HUES48 (cell line): ENCODE measurements at regions not wholly inside any gene's neighbourhood (a gene's known extent, or its start where the extent isn't known, plus 50 kb on each side); places are given as distances from the start of the nearest gene placed in this dataset.

Source experiments
- H3K27ac ChIP-seq: one replicate; pipeline ENCODE4 v1.7.0; 2013; ENCODE audit warnings: low read depth, low read length, inconsistent platforms
- H3K27me3 ChIP-seq: 2 replicates; pipeline ENCODE4 v1.6.1; 2013; ENCODE audit warnings: mild to moderate bottlenecking, low read length; ENCODE audit not compliant: control insufficient read depth, insufficient read depth
- H3K36me3 ChIP-seq: 2 replicates; pipeline ENCODE4 v1.6.1; 2013; ENCODE audit warnings: low read length; ENCODE audit not compliant: control insufficient read depth, insufficient read depth
- H3K4me1 ChIP-seq: 2 replicates; pipeline ENCODE4 v1.6.1; 2013; ENCODE audit warnings: mild to moderate bottlenecking, low read length; ENCODE audit not compliant: control insufficient read depth, insufficient read depth
- H3K4me3 ChIP-seq: 2 replicates; pipeline ENCODE4 v1.5.1; 2013; ENCODE audit warnings: mild to moderate bottlenecking, low read depth, low read length
- H3K9ac ChIP-seq: 2 replicates; pipeline ENCODE4 v1.6.1; 2013; ENCODE audit warnings: mild to moderate bottlenecking, low read depth, low read length, moderate library complexity
- H3K9me3 ChIP-seq: 2 replicates; pipeline ENCODE4 v1.6.1; 2013; ENCODE audit warnings: low read length; ENCODE audit not compliant: control insufficient read depth, insufficient read depth

DNA sequence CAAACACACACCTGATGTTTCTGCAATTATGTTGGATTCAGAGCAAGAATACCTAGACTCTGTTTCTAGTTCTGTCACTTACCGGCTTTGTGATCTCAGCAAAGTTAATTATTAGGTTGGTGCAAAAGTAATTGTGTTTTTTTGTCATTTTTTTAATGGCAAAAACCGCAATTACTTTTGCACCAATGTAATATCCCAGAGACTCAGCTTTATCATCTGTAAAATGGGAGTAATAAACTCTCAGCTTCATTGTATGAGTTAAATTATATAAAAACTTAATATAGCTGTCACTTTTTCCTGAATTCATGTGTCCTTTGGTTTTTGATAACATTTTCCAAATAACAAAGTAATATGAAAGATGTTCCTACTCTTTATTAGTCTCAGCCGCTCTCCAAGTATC, 251.7 kb downstream of the TRIB2 start:
- no peaks in the 10 kb centered on the region for H3K36me3 ChIP-seq
- H3K4me1 ChIP-seq = no peaks in the 10 kb centered on the region
- H3K9ac ChIP-seq = no peak overlapping the region
- no peaks in the 10 kb centered on the region for H3K27me3 ChIP-seq
- no peak overlapping the region for H3K4me3 ChIP-seq
- H3K27ac ChIP-seq = no peak overlapping the region
- H3K9me3 ChIP-seq = no peaks in the 10 kb centered on the region

DNA sequence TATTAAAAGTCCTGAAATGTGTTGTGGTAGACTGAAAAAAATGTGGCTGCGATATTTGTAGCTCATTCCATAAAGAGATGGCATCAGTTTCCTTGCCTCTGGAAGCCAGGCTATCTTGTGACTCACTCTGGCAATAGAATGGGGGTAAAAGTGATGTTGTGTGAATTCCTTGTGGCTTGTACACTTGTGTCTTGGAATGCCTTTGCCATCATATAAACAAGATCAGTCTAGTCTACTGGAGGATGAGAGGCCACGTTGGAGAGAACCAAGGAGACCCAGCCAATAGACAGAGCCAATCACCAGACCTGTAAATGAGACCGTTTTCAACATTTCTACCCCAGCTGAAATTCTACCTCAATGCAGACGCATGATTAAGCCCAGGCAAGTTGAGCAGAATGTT, 254.1 kb downstream of the TRIB2 start:
- Histone ChIP-seq H3K27me3 (no peaks in the 10 kb centered on the region), H3K27ac (no peak overlapping the region), H3K4me3 (no peak overlapping the region), H3K36me3 (no peaks in the 10 kb centered on the region), H3K4me1 (no peaks in the 10 kb centered on the region), H3K9ac (no peak overlapping the region), H3K9me3 (no peaks in the 10 kb centered on the region)

DNA sequence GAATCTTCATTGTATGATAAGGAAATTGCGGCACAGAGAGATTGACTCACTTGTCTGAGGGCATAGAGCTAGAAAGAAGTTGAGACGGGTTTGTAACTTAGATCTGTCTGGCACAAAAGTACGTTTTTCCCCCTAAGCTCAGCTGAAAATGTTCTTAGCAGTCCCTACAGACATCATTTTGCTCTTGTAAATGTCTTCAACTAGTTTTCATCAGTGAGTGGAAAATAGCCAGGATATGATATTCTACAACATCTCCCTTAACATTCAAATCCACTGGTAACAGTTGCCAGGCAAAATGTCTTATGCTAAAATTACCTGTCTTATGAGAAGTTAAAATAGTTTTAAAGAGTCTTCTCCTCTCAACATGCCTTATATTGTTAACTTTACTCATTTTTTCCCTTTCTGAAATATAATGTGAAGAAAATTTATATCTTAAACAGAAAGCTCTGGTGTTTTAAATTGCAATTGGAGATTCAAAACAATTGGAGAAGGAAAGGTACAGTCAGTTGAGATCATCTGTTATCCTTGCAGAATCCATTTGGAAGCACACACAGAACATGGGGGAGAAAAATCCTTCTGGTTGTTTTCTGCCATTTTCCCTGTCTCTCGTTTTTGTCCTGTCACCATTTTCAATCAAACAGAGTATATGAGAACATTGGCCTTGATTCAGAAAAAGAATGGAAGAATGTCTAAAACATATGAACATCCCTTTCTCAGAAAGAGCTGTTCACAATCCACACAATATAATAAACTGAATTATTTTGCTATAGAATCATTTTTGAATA, 255.0 kb downstream of the TRIB2 start:
- H3K27ac ChIP-seq = no peak overlapping the region
- H3K4me1 ChIP-seq = no peaks in the 10 kb centered on the region
- H3K36me3 ChIP-seq = no peaks in the 10 kb centered on the region
- H3K9me3 ChIP-seq = no peaks in the 10 kb centered on the region
- H3K9ac ChIP-seq = no peak overlapping the region
- H3K4me3 ChIP-seq = no peak overlapping the region
- no peaks in the 10 kb centered on the region for H3K27me3 ChIP-seq

DNA sequence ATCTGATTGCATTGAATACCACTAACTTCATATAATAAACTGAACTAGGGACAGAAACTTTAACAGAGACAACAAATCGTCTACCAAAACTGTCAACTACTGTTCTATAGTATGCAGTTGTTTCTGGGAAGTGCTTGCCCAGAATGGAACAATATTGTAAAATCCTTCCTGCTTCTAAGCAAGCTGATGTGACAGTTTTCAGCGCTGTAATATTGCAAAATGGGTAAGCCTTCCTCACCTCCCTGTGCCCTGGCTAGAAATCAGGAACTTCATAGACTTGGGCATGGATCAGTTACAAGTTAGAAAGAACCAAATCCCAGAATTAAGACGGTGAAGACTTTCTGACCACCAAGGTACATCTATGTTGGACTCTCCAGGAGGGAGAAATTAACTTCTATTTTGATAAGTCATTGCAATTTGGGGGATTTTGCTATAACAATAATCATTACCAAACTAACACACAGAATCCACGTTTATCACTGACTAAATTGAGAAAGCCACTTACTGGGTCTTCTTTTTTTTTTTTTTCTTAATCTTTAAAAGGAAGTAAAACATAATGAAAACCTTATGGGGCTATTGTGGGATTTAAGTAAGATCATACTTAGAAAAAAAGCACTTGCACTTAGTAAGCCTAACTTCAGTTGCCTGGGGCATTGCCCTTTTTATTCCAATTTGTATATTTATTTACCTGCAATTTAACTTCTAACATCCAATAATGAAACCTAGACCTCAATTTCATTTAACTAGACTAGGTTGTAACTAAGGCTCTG, 261.5 kb downstream of the TRIB2 start:
- Histone ChIP-seq H3K4me3 (no peak overlapping the region), H3K4me1 (peaks cover 15% of the 10 kb centered on the region; the same call in 1 of the 2 replicates), H3K27ac (no peak overlapping the region), H3K36me3 (no peaks in the 10 kb centered on the region), H3K27me3 (no peaks in the 10 kb centered on the region), H3K9me3 (no peaks in the 10 kb centered on the region), H3K9ac (no peak overlapping the region)

DNA sequence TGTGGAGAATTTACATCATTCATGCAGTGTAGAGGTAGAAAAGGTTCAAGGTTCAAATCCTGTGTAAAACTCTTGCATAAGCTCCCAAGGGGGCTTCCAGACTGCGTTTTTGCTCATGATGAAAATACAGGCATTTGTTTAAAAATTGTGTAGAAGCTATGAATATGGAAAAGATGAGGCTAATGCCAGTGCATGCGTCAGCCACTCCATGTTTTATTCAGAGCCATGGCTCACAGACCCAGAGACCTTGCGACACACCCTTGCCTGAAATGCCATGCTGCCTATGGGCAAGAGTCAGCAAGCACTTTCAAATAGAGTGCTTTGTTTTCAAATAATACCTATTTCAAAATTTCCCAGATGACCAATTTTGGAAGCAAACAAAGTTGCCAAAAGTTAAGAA, 262.3 kb downstream of the TRIB2 start:
- no peak overlapping the region for H3K27ac ChIP-seq
- no peaks in the 10 kb centered on the region for H3K36me3 ChIP-seq
- no peaks in the 10 kb centered on the region for H3K9me3 ChIP-seq
- no peaks in the 10 kb centered on the region for H3K27me3 ChIP-seq
- no peak overlapping the region for H3K9ac ChIP-seq
- H3K4me3 ChIP-seq = no peak overlapping the region
- peaks cover 15% of the 10 kb centered on the region; the same call in 1 of the 2 replicates for H3K4me1 ChIP-seq

DNA sequence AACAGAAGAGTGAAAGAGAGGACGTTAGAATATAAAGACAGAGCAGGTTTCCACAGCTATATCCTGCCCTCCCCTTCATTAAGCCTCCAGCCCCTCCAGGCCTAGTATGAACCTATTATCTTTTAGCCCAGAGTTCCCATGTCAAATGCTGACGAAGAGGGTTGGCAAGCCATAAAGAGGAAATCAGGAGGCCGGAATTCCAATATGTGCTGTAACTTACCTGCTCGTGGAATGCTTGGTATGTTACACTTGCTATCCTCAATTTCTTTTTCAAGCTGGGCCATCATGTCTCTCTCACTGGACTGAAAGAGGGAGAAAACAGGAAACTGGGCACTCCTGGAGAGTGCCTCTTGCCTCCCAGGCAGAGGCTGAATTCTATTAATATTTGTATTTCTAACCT, 264.1 kb downstream of the TRIB2 start:
- Histone ChIP-seq H3K4me3 (no peak overlapping the region), H3K36me3 (no peaks in the 10 kb centered on the region), H3K27ac (no peak overlapping the region), H3K9me3 (no peaks in the 10 kb centered on the region), H3K9ac (no peak overlapping the region), H3K4me1 (peaks cover 15% of the 10 kb centered on the region; the same call in 1 of the 2 replicates), H3K27me3 (no peaks in the 10 kb centered on the region)

DNA sequence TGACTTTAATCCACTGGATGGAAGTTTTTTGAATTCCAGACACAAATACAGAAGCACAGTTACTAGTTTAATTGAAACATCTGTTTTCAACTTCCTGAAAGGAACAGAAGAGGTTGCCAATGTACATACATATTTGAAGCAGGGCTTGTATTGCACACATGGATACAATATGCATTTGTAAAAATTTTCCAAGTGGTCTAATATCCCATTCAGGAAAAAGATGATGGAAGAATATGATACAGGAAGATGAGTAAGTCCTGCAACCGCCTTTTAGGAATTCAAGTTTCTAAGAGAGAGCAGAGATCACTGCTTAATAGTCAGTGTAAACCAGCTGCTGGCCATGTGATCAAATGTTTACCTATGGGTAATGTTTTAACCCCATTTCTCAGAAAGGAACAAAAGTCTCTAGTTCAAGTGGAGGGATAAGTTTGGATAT, 265.4 kb downstream of the TRIB2 start:
- Histone ChIP-seq H3K27ac (no peak overlapping the region), H3K9me3 (no peaks in the 10 kb centered on the region), H3K4me3 (no peak overlapping the region), H3K36me3 (no peaks in the 10 kb centered on the region), H3K27me3 (no peaks in the 10 kb centered on the region), H3K4me1 (peaks cover 15% of the 10 kb centered on the region; the same call in 1 of the 2 replicates), H3K9ac (no peak overlapping the region)

DNA sequence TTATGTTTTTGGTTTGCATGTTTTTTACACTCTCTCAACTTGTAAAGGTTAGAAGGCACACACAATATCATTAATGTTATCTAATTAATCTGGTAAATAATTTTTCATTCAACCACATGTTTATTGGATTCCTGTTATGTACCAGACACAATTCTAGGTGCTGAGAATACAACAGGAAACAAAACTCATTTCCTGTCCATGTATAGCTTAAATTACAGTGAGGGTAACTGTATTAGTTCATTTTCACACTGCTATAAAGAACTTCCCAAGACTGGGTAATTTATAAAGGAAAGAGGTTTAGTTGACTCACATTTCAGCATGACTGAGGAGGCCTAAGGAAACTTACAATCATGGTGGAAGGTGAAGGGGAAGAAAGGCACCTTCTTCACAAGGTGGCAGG, 270.5 kb downstream of the TRIB2 start:
- Histone ChIP-seq H3K4me1 (peaks cover 7% of the 10 kb centered on the region; the same call in 1 of the 2 replicates), H3K36me3 (no peaks in the 10 kb centered on the region), H3K27me3 (no peaks in the 10 kb centered on the region), H3K4me3 (no peak overlapping the region), H3K9ac (no peak overlapping the region), H3K27ac (no peak overlapping the region), H3K9me3 (no peaks in the 10 kb centered on the region)

DNA sequence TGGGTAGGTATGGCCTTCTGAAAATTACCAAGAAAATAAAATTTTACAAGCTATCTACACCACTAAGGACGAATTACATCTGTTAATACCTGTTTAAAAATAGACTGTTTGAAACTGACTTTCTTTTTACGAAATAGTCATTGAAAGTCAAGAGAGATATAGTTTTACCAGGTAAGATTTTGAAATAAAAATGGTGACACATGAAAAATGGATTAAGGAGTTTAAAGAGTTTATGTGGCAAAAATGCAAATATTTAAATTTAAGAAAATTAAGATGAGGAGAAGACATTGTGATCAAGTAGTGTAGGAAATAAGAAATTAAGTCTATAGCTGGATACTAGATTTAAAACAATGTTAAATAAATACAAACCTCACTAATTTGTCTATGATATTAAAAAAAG, 271.5 kb downstream of the TRIB2 start:
- Histone ChIP-seq H3K4me3 (no peak overlapping the region), H3K4me1 (no peaks in the 10 kb centered on the region), H3K36me3 (no peaks in the 10 kb centered on the region), H3K9me3 (no peaks in the 10 kb centered on the region), H3K9ac (no peak overlapping the region), H3K27ac (no peak overlapping the region), H3K27me3 (no peaks in the 10 kb centered on the region)

DNA sequence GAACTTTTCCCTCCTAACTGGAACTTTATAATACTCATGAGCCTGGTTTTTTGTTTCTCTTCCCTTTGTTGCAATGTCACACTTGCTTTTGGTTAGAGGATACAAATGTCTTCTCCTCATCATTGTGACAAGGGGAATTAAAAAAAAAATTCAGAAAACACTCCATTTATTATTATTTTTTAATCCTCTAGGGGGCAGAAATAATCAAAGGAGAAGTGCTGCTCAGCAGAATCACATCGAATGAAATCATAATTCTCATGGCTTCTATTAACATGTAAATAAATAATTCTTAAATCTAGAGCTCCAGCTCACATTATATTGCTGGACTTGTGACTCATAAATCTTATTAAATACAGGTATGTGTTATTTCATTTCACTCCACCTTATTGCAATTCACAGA, 273.8 kb downstream of the TRIB2 start:
- Histone ChIP-seq H3K4me1 (no peaks in the 10 kb centered on the region), H3K4me3 (no peak overlapping the region), H3K27me3 (no peaks in the 10 kb centered on the region), H3K27ac (no peak overlapping the region), H3K9ac (no peak overlapping the region), H3K9me3 (no peaks in the 10 kb centered on the region), H3K36me3 (no peaks in the 10 kb centered on the region)

DNA sequence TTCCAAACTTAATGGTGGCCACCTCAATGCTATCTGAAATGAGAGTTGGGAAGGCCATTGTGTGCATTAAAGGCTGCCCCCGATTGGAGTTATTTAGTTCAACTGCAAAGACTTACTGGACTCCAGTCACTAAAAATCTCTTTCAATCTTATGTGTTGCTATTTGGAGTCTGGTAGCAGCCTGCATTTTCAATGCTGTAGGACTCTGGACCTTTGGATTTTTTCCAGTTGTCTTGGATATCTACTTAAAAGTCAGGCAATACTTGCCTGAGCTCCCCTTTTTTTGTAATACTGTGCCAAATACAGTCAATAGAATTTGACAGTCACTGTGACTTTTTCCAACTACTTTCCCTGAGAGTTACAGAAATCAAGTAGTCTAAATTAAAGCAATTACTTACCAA, 281.9 kb downstream of the TRIB2 start:
- Histone ChIP-seq H3K27me3 (no peaks in the 10 kb centered on the region), H3K36me3 (no peaks in the 10 kb centered on the region), H3K4me3 (no peak overlapping the region), H3K9me3 (no peaks in the 10 kb centered on the region), H3K27ac (no peak overlapping the region), H3K4me1 (no peaks in the 10 kb centered on the region), H3K9ac (no peak overlapping the region)
